NCI-H146 treated with DMSO at 0.1 percent for 48 hours (cell line): ENCODE measurements at regions not wholly inside any gene's neighbourhood (a gene's known extent, or its start where the extent isn't known, plus 50 kb on each side); places are given as distances from the start of the nearest gene placed in this dataset.
"Not testable (repeated sequence)": the region's sequence is repeated elsewhere in the genome, so short reads cannot be mapped to it uniquely, and the experiment has no call there.

Experiments
- DNase-seq: peaks from one replicate; lab custom pipeline; 2025; ENCODE audit not compliant: unreplicated experiment; lab: John Stamatoyannopoulos, UW

- no peak for DNase-seq
Observed at GRCh38 chr4:169898095-169898494, 128.1 kb downstream of the MFAP3L start.

- DNase-seq, result not testable (repeated sequence)
Observed at GRCh38 chr4:169894767-169895166, 131.4 kb downstream of the MFAP3L start.

- DNase-seq, result no peak
Observed at GRCh38 chr4:169885893-169886292, 128.1 kb upstream of the HPF1 start.

- no peak for DNase-seq
Observed at GRCh38 chr4:169881769-169882168, 124.0 kb upstream of the HPF1 start.

GRCh38 chr4:169870507-169870906 is 112.8 kb upstream of the HPF1 start:
- no peak for DNase-seq

- no peak for DNase-seq
Observed at GRCh38 chr4:169869490-169869889, 111.7 kb upstream of the HPF1 start.

GRCh38 chr4:169861593-169861992 is 103.8 kb upstream of the HPF1 start:
- DNase-seq, result no peak

- DNase-seq, result no peak
Observed at GRCh38 chr4:169859366-169860216, 101.8 kb upstream of the HPF1 start.

GRCh38 chr4:169854090-169854489 is 96.3 kb upstream of the HPF1 start:
- DNase-seq, result no peak

- DNase-seq, result no peak
Observed at GRCh38 chr4:169852481-169852880, 94.7 kb upstream of the HPF1 start.

- no peak for DNase-seq
Observed at GRCh38 chr4:169851750-169852149, 94.0 kb upstream of the HPF1 start.

- no peak for DNase-seq
Observed at GRCh38 chr4:169849456-169849855, 91.7 kb upstream of the HPF1 start.

GRCh38 chr4:169848018-169848417 is 90.3 kb upstream of the HPF1 start:
- DNase-seq, result no peak

GRCh38 chr4:169847171-169847570 is 89.4 kb upstream of the HPF1 start:
- DNase-seq, result no peak

GRCh38 chr4:169846396-169846795 is 88.7 kb upstream of the HPF1 start:
- no peak for DNase-seq

GRCh38 chr4:169841776-169842175 is 84.0 kb upstream of the HPF1 start:
- DNase-seq, result no peak

GRCh38 chr4:169840554-169840953 is 82.8 kb upstream of the HPF1 start:
- DNase-seq, result no peak

- DNase-seq, result not testable (repeated sequence)
Observed at GRCh38 chr4:169828329-169828728, 70.6 kb upstream of the HPF1 start.

- no peak for DNase-seq
Observed at GRCh38 chr4:169826634-169827187, 69.0 kb upstream of the HPF1 start.

- no peak for DNase-seq
Observed at GRCh38 chr4:169823685-169824084, 65.9 kb upstream of the HPF1 start.

- no peak for DNase-seq
Observed at GRCh38 chr4:169821402-169821801, 63.7 kb upstream of the HPF1 start.

- no peak for DNase-seq
Observed at GRCh38 chr4:169818063-169818679, 60.4 kb upstream of the HPF1 start.
